Natural killer cell (primary cell): ENCODE measurements at regions not wholly inside any gene's neighbourhood (a gene's known extent, or its start where the extent isn't known, plus 50 kb on each side); places are given as distances from the start of the nearest gene placed in this dataset.

Experiments used
- ATAC-seq, 3 donors: fragments of 150-1000 bp in 2 of 3; fragments of 200-7000 bp in 1 of 3; cut with Tn5 transposase; 1 replicate in 1 of 3; 2 replicates in 2 of 3; pipeline ENCODE4 v1.10.0; 2021; ENCODE audit warnings: mild to moderate bottlenecking in 2 of 3, moderate library complexity in 2 of 3
- DNase-seq, 2 donors: peaks; one replicate each; pipeline versions ENCODE4 v3.0.0 to v3.0.0-alpha.2; 2013 to 2021; ENCODE audit warnings: mixed read lengths in 1 of 2
- H3K27ac ChIP-seq: one replicate; pipeline ENCODE4 v1.5.1; 2013; ENCODE audit warnings: mild to moderate bottlenecking, low read length
- H3K27me3 ChIP-seq: one replicate; pipeline ENCODE4 v1.6.1; 2013; ENCODE audit warnings: low read length; ENCODE audit not compliant: control insufficient read depth, insufficient read depth
- H3K36me3 ChIP-seq: one replicate; pipeline ENCODE4 v1.6.1; 2013; ENCODE audit warnings: low read length; ENCODE audit not compliant: control insufficient read depth, insufficient read depth
- H3K4me1 ChIP-seq: one replicate; pipeline ENCODE4 v1.6.1; 2013; ENCODE audit warnings: low read length; ENCODE audit not compliant: control insufficient read depth, insufficient read depth
- H3K4me3 ChIP-seq: one replicate; pipeline ENCODE4 v1.5.1; 2013; ENCODE audit warnings: low read length
- H3K9me3 ChIP-seq: one replicate; pipeline ENCODE4 v1.6.1; 2013; ENCODE audit warnings: low read length; ENCODE audit not compliant: control insufficient read depth, insufficient read depth
- H3K27ac Mint-ChIP-seq, 2 donors: one replicate each; pipeline ENCODE4 v1.8.0; 2022; ENCODE audit warnings: mild to moderate bottlenecking in 2 of 2, mixed read lengths in 2 of 2, moderate library complexity in 1 of 2
- H3K27me3 Mint-ChIP-seq, 2 donors: one replicate each; pipeline ENCODE4 v1.8.0; 2022; ENCODE audit warnings: low read depth in 2 of 2, mixed read lengths in 2 of 2
- H3K36me3 Mint-ChIP-seq: one replicate; pipeline ENCODE4 v1.8.0; 2022; ENCODE audit warnings: mixed read lengths
- H3K4me1 Mint-ChIP-seq, 2 donors: one replicate each; pipeline ENCODE4 v1.8.0; 2022; ENCODE audit warnings: mixed read lengths in 2 of 2
- H3K4me3 Mint-ChIP-seq: one replicate; pipeline ENCODE4 v1.8.0; 2022; ENCODE audit warnings: mild to moderate bottlenecking, moderate library complexity, mixed read lengths
- H3K9me3 Mint-ChIP-seq, 2 donors: one replicate each; pipeline ENCODE4 v1.8.0; 2022; ENCODE audit warnings: mixed read lengths in 2 of 2
- CTCF ChIP-seq: fragments of 200-600 bp; IDR thresholded peaks from one replicate; pipeline ENCODE4 v1.8.0; 2022; ENCODE audit warnings: antibody characterized with exemption
- WGBS: methylation state at CpG from one replicate; pipeline ENCODE4 v1.1.7; 2013; ENCODE audit warnings: missing lambda C conversion rate; ENCODE audit not compliant: insufficient coverage; 5-methylcytosine and 5-hydroxymethylcytosine counted together
- intact Hi-C: fragments of 100-400 bp; cut with micrococcal nuclease; formaldehyde crosslinking; loops from one replicate; pipeline ENCODE4 v1.14.2; 2022

- Histone ChIP-seq H3K9me3 (no peaks in the 10 kb centered on the region), H3K36me3 (no peaks in the 10 kb centered on the region), H3K27ac (no peak overlapping the region), H3K4me1 (no peaks in the 10 kb centered on the region), H3K4me3 (no peak overlapping the region), H3K27me3 (no peaks in the 10 kb centered on the region)
- Mint-ChIP-seq H3K9me3 (no peaks in the 10 kb centered on the region), H3K27me3 (peaks cover 0 to 3% of the 10 kb centered on the region in 2 donors), H3K4me3 (no peak overlapping the region), H3K36me3 (no peaks in the 10 kb centered on the region), H3K4me1 (no peaks in the 10 kb centered on the region), H3K27ac (no peak overlapping the region)
- DNase-seq (no peak), ATAC-seq (no peak)
- WGBS, result 87% methylated on average over 17 of the region's 18 CpGs
- intact Hi-C loops, result no loop called here
- no peak for TF ChIP-seq CTCF
Observed at GRCh38 chr10:128624656-128625530, 498.7 kb upstream of the MKI67 start.

- no peaks in the 10 kb centered on the region for H3K36me3 Mint-ChIP-seq
Observed at GRCh38 chr10:128625926-128626325, 499.7 kb upstream of the MKI67 start.

GRCh38 chr10:128626397-128627000 is 500.3 kb upstream of the MKI67 start:
- no peaks in the 10 kb centered on the region for H3K36me3 ChIP-seq
- intact Hi-C loops, result no loop called here
- H3K27ac ChIP-seq, result no peak overlapping the region
- H3K36me3 Mint-ChIP-seq, result no peaks in the 10 kb centered on the region
- TF ChIP-seq CTCF, result no peak
- peaks cover 3 to 8% of the 10 kb centered on the region in 2 donors for H3K27me3 Mint-ChIP-seq
- ATAC-seq, result no peak
- no peaks in the 10 kb centered on the region for H3K4me1 Mint-ChIP-seq
- no peaks in the 10 kb centered on the region for H3K9me3 Mint-ChIP-seq
- H3K4me3 ChIP-seq, result no peak overlapping the region
- no peaks in the 10 kb centered on the region for H3K9me3 ChIP-seq
- H3K4me3 Mint-ChIP-seq, result no peak overlapping the region
- H3K4me1 ChIP-seq, result no peaks in the 10 kb centered on the region
- 88% methylated on average over 6 of the region's 6 CpGs for WGBS
- no peak overlapping the region for H3K27ac Mint-ChIP-seq
- no peak for DNase-seq
- H3K27me3 ChIP-seq, result no peaks in the 10 kb centered on the region

More at GRCh38 chr10:128625926-128626325, 499.7 kb upstream of the MKI67 start:
- no peak for TF ChIP-seq CTCF
- Mint-ChIP-seq H3K4me3 (no peak overlapping the region), H3K27ac (no peak overlapping the region), H3K4me1 (no peaks in the 10 kb centered on the region), H3K9me3 (no peaks in the 10 kb centered on the region), H3K27me3 (peaks cover 3 to 7% of the 10 kb centered on the region in 2 donors)
- Histone ChIP-seq H3K36me3 (no peaks in the 10 kb centered on the region), H3K27ac (no peak overlapping the region), H3K27me3 (no peaks in the 10 kb centered on the region), H3K9me3 (no peaks in the 10 kb centered on the region), H3K4me1 (no peaks in the 10 kb centered on the region), H3K4me3 (no peak overlapping the region)
- ATAC-seq (no peak), DNase-seq (no peak)
- intact Hi-C loops, result no loop called here
- WGBS, result 82% methylated on average over 6 of the region's 7 CpGs
